GM18861 (cell line): ENCODE measurements at regions not wholly inside any gene's neighbourhood (a gene's known extent, or its start where the extent isn't known, plus 50 kb on each side); places are given as distances from the start of the nearest gene placed in this dataset.
"Not testable (repeated sequence)": the region's sequence is repeated elsewhere in the genome, so short reads cannot be mapped to it uniquely, and the experiment has no call there.

Experiments
- ATAC-seq: cut with Tn5 transposase; IDR thresholded peaks from one replicate; pipeline ENCODE4 v1.9.1; 2021; ENCODE audit not compliant: unreplicated experiment

DNA sequence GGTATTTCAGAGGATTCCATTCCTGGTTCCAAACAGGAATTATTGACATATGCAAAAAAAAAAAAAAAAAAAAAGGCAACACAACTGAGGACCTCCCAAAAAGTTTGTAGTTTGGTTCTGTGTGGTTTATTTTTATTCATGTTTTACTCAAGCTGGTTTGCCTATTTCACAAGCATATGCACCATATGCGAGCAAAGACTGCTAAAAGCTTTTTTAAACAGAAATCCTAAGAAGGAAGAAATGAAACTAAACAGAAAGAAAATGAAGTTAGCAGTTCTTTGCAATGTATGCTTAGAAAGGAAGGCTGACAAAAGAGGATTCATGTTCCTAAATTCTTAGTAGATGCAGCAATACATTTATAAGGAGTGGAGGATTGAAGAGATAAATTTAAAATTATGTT, 487.6 kb upstream of the FLRT2 start:
- ATAC-seq = no peak

DNA sequence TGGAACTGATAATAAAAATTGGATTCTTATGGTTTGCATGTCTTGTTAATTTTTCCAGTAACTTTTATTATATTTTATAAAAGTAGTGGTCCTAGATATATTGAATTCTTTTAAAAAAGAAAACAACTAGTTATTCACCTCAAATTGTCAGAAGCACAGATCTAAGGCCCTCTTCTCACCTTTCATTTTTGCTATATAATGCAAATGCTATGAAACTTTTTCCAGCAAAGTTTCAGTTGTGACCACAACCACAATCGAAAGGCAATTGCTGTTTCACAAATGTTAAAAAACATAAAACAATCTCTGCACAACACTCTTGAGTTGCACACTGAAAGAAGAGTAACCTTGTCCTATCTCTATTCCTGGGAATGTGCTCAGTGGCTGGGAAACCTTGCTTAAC, 479.8 kb upstream of the FLRT2 start:
- ATAC-seq = no peak

GRCh38 chr14:85052646-85053045, 477.3 kb upstream of the FLRT2 start:
- no peak for ATAC-seq

GRCh38 chr14:85054178-85054577, 475.8 kb upstream of the FLRT2 start:
- ATAC-seq = no peak

DNA sequence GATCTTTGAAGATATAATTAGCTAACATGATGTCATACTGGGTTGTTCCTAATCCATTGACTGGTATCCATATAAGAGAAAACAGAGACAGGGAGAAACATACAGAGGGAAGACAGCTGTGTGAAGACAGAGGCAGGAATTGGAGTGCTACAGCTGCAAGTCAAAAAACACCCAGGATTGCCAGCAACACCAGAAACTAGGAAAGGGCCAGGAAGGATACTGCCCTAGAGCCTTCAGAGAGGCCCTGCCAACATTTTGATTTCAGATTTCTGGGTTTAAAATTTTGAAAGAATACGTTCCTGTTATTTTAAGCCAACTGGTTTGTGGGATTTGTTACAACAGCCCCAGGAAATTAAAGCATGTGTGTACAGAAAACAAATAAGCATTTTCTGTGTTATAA, 473.7 kb upstream of the FLRT2 start:
- no peak for ATAC-seq

GRCh38 chr14:85057221-85057620, 472.7 kb upstream of the FLRT2 start:
- no peak for ATAC-seq

DNA sequence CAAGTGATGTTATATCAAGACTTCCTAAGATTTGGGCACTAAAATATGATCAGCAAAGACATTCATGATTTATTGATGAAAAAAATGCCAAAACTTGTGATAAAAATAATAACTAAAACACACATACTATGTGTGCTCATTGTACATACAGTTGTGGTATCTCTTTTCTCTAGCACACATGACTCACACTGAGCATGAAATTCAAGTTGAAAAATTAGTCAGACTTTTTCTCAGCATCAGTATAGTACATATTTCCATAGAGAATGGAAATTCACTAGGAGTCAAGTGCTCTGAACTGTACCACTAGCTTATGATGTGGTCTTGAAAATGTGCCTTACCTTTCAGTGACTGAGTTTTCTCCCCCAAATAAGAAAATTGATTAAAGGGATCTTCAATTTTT, 471.8 kb upstream of the FLRT2 start:
- no peak for ATAC-seq

DNA sequence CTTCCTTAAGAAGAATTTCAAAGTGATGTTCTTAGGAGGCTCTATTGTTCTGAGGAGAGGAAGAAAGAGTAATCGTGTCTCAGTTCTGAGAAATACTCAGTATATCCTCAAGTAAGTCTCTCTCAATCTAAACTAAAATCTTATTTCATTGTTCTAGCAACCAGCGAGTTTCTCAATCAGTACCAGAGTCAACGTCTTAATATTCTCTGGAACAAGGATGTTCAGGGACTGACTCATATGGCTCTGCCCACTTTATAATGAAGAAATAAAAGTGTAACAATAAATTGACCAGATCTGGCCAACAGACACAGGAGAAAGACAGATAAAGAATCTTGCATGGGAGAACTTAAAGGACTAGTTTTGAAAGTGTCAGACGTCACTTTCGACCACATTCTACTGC, 469.8 kb upstream of the FLRT2 start:
- ATAC-seq = no peak

DNA sequence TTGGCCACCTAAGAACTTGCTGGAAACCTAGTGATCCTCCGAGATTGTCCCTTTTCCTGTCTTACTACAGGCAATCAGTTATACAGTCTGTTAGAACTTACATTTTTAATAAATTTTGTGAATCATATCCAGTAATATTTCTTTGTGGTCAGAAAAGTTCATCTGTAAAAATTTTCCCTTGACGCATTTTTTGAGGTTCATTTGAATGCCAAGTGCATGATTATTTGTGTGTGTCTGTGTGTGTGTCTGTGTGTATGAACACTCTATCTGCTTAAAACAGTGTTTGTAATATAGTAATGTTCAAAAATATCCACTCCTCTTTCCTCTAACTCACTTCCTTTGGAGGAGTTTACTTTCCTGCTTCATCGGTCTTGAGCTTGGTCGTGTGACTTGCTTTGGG, 468.7 kb upstream of the FLRT2 start:
- ATAC-seq = no peak

DNA sequence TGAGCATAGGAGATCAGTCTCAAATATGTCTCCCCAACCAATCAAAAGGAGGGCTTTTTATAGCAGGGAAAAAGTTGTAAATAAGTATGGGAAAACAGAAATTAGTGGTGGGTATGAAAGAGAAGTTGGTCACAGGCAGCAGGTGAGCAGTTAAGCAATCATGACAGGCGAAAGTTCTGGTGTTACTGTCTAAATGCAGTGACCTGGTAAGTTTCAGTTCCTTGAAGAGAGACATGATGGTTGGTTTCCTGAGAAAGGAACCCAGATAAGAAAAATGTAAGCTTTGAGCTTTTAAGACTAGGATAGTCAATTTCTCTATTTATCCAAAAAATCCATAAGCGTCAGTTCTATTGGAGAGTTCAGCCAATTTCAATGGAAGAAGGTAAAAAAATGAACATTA, 466.2 kb upstream of the FLRT2 start:
- ATAC-seq = no peak

- no peak for ATAC-seq
These were observed 458.5 kb upstream of the FLRT2 start for GRCh38 chr14:85071447-85071846.

- ATAC-seq = no peak
These were observed 455.0 kb upstream of the FLRT2 start for GRCh38 chr14:85074955-85075354.

DNA sequence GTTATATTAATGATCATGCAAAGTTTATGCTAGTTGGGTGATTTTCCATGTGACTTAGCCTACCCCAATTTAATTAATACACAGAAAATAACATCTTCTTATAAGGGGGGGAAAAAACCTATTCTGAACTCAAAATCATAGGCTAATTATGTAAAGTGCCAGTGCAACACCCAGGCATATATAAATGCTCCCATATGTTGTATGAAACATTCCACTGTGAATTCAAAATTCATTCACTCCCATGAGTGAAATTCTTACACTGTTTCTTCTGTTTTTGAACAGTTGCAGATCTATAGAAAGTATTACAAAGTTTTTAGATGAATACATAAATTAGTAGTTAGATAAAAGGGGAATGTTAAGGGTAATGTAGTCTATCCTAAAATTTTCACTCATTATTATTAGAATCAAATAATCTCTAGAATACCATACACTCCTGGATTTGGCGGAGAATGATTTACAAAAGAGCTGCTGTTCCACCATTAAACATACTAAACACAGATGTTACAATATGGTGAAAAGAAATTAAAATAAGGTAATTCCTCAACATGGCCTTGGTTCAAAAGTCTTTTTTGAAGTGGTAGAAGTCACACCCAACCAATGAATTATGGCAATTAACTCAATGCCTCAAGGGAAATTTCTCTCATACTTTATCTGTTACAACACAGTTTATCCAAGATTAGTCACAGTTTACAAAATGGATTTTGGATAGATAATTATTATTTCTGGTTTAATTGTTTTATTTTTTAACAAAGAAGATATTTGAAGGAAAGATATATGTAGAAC, 454.1 kb upstream of the FLRT2 start:
- no peak for ATAC-seq

DNA sequence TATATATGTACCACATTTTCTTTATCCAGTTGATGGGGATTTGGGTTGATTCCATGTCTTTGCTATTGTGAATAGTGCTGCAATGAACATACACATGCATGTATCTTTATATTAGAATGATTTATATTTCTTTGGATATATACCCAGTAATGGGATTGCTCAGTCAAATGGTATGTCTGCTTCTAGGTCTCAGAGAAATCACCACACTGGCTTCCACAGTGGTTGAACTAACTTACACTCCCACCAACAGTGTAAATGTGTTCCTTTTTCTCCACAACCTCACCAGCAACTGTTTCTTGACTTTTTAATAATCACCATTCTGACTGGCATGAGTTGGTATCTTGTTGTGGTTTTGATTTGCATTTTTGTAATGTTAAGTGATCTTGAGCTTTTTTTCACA, 452.2 kb upstream of the FLRT2 start:
- ATAC-seq = not testable (repeated sequence)

DNA sequence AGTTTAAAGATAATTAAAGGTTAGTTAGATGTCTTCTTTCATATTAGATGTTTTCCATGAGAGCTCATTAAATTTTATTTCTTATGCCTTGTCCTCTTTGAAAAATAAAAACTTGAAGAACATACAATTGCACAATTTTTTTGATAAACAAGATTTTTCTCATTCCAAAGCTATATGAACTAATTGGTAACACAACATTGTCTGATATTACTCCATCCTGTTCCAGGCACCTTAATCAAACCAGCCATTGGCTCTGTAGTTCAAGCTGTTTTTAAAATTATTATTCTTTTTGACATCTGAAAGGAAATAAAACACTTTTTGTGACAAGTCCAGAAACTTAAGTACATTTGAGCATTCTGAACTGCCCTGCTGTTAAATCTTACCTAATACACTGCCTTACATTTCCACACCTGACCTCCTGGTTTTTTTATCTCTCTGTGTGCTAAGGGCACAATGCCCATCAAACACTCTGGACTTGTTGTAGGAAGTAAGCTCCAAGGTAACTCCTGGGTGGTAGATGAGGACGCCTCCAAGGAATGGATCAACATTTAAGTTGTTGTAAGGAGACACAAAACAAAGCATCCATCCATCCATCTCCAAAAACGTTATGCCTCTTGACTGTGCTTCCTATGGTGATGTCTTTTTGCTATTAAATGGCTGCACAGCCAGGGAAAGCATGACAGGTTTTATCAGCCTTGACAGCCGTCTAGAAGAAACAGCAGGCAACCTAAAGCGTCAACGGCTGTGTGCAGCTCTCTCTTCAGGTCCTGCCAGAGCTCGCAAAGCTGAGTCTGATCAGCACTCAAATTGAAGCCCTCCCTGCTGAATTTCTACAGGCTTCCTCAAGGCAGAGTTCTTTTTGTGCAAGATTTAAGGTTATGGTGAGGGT, 449.9 kb upstream of the FLRT2 start:
- no peak for ATAC-seq

- ATAC-seq = no peak
These were observed 445.6 kb upstream of the FLRT2 start for GRCh38 chr14:85084344-85084743.

- no peak for ATAC-seq
These were observed 444.0 kb upstream of the FLRT2 start for GRCh38 chr14:85085981-85086380.

GRCh38 chr14:85087201-85087600, 442.7 kb upstream of the FLRT2 start:
- ATAC-seq = no peak

- no peak for ATAC-seq
These were observed 441.8 kb upstream of the FLRT2 start for GRCh38 chr14:85088192-85088591.

DNA sequence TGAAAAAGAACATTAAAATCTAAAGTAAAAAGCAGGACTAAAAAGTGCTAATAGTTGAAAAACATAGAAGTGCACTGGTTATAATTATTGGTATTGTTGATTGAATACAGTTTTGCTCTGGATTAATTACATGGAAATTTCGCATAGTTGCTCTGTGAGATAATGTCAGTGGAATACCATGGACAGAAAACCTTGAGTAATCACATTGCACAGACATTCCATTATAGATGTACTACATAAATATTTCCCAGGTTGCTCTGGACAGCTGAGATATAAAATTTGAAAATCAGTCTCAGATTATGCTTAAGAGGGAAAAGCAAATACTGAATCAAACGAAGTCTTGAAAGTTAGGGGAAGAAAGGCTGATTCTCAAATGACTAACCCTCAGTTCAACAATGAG, 439.3 kb upstream of the FLRT2 start:
- no peak for ATAC-seq

GRCh38 chr14:85093631-85094330, 436.2 kb upstream of the FLRT2 start:
- ATAC-seq = no peak

- ATAC-seq = no peak
These were observed 427.4 kb upstream of the FLRT2 start for GRCh38 chr14:85102591-85102990.
